GM20000 (cell line): ENCODE measurements at regions not wholly inside any gene's neighbourhood (a gene's known extent, or its start where the extent isn't known, plus 50 kb on each side); places are given as distances from the start of the nearest gene placed in this dataset.

Source experiments
- DNase-seq: peaks from one replicate; pipeline ENCODE4 v3.0.0; 2012; ENCODE audit warnings: low spot score
- TF ChIP-seq, protein P1 (sequence below): IDR thresholded peaks from 2 replicates; pipeline ENCODE4 v1.5.1; 2012; ENCODE audit warnings: mild to moderate bottlenecking, control low read depth; ENCODE audit errors: extremely low read depth, missing control alignments

DNA sequence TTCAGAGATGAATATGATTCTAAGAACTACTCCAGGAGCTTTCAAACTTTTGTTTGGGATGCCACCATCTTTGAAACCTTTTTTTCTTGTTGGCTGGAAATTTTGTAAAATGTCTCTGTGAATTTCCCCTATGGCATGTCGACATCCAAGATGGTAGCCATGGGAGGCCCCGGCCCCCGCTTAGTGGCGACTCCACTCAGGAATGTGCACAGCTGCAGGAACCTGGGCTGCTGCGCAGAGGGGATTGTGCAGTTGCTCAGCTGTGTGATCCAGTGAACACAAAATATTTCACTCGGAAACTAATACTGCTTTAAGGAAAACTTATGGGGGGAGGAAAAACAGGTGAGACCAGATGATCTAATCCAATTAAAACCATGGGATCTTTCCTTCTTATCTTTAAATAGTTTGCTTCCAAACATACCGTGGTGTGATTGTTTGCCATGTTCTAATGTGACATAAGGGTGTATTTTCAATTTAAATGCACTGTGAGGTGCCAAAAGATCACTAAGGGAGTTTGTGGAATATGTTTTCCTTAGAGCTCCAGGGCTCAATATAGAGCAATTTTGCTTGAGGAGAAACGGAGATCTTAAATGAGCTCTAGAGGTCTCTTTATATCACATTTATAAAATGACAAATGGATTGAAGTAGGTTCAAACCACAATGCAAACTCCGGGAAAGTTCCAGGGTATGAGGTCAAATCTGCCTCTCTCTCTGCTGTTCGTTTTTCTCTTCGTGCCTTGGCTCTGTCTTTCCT, 497.7 kb downstream of the FGF9 start:
- TF ChIP-seq, protein P1, sequence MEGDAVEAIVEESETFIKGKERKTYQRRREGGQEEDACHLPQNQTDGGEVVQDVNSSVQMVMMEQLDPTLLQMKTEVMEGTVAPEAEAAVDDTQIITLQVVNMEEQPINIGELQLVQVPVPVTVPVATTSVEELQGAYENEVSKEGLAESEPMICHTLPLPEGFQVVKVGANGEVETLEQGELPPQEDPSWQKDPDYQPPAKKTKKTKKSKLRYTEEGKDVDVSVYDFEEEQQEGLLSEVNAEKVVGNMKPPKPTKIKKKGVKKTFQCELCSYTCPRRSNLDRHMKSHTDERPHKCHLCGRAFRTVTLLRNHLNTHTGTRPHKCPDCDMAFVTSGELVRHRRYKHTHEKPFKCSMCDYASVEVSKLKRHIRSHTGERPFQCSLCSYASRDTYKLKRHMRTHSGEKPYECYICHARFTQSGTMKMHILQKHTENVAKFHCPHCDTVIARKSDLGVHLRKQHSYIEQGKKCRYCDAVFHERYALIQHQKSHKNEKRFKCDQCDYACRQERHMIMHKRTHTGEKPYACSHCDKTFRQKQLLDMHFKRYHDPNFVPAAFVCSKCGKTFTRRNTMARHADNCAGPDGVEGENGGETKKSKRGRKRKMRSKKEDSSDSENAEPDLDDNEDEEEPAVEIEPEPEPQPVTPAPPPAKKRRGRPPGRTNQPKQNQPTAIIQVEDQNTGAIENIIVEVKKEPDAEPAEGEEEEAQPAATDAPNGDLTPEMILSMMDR, result no peak
- DNase-seq, result no peak

DNA sequence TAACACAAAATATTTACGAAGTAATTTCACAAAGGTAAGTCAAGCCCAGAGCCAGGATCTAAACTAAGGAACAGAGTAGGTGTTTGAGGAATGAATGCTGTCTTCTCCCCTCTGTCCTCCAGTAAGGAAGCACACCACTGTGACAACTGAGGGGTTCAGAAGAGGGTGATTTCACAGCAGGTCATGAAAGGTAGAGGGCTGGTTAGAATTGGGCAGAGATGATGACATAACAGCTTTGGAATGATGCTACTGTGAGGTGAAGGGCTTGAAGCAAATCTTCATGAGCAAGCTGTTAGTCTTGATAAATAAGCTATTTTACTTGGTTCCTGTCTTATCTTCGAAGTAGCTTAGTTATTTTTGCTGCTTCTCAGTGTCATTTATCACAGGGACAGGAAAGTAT, 498.6 kb downstream of the FGF9 start:
- no peak for DNase-seq
- TF ChIP-seq, protein P1, result no peak

DNA sequence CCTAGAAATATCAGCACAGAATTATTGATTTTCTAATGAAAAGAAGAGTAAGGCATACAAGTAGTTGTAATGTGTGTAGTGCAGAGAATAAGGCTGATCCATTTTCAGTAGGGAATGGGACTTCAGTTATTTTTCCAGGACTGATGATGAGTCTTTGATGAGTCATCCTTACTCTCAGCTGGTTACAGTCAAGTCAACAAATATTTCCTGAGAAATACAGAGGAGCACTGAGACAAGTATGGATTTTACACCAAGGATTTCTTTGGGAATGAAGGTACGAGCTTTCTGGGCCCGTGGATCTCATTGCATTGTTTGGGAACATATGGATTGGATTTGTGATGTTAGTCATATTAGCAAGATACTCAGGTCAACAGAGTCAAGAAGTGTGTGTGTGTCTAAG, 502.7 kb downstream of the FGF9 start:
- no peak for DNase-seq
- TF ChIP-seq, protein P1, result no peak

DNA sequence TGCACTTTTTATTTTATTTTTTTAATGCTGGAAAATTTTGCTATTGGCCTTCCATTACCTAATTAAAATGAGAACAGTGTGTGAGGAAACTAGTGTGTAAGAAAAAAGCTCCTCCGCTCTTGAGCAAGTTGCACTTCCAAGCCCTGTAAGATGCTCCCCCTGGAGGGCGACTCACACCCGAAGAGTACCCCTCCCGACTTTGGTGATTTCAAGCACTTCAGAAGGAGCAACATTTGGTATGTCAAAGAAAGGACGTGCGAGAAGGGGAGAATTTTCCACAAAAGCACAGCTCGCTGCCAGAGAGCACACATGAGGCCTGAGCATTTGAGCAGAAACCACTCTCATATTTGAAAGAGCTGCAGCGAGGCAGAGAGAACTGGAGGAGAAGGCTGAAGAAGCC, 504.4 kb downstream of the FGF9 start:
- no peak for DNase-seq
- TF ChIP-seq, protein P1, result no peak

DNA sequence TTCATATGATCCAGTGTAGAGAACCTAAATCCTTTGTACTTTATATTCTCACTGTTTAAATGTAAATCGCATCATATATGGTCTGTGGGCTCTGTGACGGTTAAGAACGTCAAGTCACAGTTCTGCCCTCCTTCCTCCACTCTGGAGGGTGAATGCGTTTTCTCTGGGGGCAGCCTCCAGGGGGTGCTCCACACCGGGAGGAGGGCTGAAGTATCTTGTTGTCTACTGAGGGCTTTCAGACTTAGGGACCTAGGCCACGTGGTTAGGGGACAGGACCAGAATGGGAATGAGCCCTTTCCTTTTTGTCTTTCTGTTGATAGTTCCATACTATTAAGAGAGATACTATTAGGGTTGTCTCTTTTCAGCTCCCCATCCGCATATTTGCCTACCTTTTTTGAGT, 504.9 kb downstream of the FGF9 start:
- DNase-seq, result no peak
- TF ChIP-seq, protein P1, result no peak

DNA sequence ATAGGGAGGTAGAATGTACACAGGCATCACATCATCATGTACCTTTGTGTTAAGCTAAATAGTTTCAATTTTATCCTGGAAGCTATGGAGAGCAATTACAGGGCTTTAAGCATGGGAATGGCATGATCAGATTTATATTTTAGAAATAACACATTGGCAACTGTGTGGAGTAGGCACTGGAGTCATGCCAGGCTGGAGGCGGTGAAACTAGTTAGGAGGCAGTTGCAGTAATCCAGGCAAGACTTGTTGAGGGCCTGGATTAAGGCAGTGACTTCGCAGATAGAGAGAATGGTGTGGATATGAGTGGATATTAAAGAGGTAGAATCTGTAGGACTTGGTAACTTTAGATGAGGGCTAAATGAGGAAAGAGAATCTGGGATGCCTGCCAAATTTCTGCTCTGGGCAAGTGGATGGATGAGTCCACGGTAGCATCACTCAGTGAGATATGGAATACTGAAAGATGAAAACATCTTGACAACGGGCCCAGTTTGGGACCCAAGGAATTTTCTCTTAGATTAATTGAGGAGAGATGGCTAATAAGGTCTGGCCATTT, 506.2 kb downstream of the FGF9 start:
- TF ChIP-seq, protein P1, result no peak
- no peak for DNase-seq

DNA sequence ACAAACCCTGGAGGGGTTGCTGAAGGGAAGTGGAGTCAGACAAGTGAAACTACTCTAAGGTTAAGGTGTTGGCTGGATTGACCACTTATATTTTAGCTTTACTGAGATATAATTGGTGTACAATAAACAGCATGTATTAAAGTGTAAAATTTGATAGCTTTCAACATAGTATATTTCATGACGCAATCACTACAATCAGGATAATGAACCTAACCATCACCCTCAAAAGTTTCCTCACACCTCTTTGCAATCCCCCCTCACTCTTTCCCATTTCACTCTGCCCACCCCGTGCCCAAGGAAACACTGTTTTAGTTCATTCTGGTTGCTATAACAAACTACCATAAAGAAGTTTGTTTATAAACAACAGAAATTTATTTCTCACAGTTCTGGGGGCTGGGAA, 508.0 kb downstream of the FGF9 start:
- DNase-seq, result no peak
- TF ChIP-seq, protein P1, result no peak
